HG03457 (cell line): ENCODE measurements at regions not wholly inside any gene's neighbourhood (a gene's known extent, or its start where the extent isn't known, plus 50 kb on each side); places are given as distances from the start of the nearest gene placed in this dataset.
"Not testable (repeated sequence)": the region's sequence is repeated elsewhere in the genome, so short reads cannot be mapped to it uniquely, and the experiment has no call there.

Experiments used
- ATAC-seq: cut with Tn5 transposase; IDR thresholded peaks from one replicate; pipeline ENCODE4 v1.9.1; 2021; ENCODE audit warnings: moderate number of reproducible peaks; ENCODE audit not compliant: unreplicated experiment

DNA sequence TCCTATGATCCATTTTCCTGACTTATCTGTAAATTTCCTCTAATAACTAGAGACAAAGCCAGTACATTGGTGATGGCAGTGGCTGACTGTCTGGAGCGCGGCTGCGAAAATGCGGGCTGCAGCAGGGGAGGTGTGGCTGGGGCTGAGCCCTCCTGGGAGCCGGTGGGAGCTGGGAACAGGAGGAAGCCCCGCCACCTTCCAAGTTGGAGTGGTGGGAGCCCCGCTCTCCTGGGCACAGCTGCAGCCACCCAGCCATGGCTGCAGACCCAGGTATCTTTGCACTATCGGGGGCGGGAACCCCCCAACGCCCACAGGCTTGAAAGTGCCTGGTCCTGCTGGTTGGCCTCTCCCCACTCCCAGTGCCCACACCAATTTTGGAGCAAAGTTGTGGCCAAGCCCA lies 633.0 kb upstream of the TMEFF2 start:
- ATAC-seq: no peak

DNA sequence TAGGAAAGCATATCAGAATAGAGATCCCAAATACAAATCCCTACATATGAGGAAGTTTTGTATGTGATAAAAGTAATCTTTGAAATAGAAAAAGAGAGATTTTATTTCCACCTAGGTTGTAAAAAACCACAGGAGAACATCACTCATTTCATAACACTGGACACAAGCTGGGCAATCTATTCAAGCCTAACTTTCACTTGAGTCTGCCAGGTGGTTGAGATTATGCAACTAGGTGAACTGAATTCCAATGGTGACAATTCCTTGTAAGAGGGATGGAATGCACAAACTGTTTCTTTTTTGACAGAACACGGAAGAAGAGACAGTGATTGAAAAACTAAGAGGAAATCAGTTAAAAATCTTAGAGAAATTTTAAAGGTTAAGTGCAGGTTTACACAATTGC lies 619.6 kb upstream of the TMEFF2 start:
- ATAC-seq: no peak

DNA sequence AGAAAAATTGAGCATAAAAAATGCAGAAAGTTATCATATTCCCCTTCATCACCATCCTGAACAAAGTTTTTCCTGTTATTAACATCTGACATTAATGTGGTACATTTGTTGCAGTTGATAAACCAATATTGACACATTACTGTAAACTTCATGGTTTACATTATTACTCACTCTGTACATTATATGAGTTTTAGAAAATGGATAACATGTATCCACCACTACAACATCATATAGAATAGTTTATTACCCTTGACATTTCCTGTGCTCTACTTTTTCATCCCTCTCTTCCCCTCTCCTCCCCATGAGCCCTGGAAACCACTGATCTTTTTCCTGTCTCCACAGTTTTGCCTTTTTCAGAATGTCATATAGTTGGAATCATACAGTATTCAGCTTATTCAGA lies 618.6 kb upstream of the TMEFF2 start:
- no peak for ATAC-seq

DNA sequence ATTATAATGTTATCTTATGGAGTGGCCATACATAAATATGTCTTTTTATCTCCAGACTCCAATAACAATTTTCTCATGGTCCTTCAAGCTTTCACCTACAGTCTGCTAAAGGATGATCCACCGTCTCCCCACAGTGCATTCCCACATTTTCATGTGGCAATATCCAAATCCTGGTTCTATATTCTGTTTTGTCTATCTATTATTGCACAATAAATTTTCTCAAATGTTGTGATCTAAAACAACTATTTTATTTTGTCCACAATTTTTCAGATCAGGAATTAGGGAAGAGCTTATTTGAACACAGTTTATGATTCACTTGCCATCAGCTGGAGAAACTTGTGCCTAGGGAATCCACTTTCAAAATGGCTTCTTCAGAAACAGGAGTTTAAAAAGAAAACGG lies 614.4 kb upstream of the TMEFF2 start:
- ATAC-seq: no peak

DNA sequence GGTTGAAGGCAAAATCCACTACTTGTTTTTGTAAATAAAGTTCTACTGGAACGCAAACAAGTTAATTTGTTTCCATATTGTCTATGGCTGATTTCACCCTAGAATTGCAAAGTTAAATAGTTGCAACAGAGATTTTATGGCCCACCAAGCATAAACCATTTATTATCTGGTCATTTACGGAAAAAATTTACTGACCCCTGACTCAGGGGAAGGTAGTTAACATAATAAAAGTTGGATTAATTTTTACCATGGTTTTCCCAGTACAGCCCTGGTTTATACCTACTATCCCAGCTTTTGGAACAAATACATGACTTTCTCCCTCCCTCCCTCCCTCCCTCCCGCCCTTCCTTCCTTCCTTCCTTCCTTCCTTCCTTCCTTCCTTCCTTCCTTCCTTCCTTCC lies 588.9 kb upstream of the TMEFF2 start:
- ATAC-seq: no peak

DNA sequence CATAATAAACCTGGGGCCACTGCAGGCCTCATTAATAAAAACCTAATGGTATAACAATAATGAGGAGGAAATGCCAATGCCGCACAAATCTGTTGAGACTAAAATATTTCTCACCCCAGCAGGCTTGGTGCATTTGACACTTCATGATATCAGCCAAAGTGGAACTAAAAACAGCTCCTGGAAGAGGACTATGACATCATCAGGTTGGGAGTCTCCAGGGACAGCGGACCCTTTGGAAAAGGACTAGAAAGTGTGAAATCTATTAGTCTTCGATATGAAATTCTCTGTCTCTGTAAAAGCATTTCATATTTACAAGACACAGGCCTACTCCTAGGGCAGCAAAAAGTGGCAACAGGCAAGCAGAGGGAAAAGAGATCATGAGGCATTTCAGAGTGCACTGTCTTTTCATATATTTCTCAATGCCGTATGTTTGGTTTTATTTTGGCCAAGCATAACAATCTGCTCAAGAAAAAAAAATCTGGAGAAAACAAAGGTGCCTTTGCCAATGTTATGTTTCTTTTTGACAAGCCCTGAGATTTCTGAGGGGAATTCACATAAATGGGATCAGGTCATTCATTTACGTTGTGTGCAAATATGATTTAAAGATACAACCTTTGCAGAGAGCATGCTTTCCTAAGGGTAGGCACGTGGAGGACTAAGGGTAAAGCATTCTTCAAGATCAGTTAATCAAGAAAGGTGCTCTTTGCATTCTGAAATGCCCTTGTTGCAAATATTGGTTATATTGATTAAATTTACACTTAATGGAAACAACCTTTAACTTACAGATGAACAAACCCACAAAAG lies 580.9 kb upstream of the TMEFF2 start:
- ATAC-seq: no peak

DNA sequence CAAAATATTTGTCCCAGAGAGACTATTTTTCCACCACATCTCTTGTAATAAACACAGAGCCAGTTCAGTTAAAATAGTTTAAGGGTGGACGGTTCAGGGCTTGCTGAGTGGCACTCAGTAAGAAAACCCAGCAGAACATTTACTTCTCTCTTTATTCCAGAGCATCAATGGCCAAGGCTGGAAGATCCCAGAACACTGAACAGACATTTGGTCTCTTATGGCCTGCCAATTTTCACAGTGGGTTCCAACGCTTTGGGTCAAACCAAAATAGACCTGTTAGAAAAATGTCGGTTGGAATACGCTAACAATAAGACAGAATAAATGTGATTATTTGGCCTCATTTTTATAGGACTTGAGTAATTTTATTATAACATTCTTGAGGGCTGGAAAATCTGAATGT lies 580.3 kb upstream of the TMEFF2 start:
- no peak for ATAC-seq

DNA sequence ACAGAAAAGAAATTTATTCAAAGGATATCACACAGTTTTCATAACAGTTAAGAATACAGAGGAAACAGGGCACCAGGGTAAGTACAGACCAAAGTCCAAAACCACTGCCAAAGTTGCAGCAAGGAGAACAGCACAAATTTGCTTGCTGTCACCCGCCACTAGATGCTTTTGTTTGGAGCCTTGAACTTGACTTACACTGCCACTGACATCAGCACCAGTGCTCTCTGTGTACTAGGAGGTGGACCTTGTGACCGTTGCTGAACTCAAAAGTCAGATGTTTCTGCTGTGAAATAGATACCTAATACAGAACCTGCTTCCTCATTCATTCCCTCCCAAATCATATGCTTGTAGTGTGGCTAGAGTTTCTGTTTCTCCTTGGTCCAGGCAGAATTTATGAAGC lies 578.3 kb upstream of the TMEFF2 start:
- no peak for ATAC-seq

DNA sequence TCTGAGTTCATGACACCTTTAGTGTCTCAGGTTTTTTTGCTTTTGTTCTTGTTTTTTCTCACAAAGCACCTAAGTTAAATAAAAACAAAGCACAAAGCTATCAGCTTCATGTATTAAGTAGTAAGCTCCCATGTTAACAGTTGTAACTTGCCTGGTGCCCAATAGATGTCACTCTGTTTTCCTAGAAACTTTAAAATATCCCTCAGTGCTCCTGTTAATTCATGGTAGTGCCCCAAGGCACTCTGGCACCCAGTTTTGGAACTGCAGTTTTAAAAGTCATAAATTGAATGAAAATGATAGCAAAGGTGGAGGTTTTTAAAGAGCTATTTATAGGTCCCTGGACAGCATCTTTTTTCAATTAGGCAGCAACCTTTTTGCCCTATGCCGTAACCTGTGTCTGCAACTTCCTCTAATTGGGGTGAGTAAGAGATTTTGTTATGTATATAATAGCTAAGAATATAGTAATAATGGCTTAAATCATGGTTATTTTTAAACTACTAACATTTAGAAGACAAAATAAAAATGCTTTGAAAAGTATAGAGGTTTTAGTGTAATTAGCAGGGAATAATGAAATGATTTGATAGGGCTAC lies 555.0 kb upstream of the TMEFF2 start:
- no peak for ATAC-seq

DNA sequence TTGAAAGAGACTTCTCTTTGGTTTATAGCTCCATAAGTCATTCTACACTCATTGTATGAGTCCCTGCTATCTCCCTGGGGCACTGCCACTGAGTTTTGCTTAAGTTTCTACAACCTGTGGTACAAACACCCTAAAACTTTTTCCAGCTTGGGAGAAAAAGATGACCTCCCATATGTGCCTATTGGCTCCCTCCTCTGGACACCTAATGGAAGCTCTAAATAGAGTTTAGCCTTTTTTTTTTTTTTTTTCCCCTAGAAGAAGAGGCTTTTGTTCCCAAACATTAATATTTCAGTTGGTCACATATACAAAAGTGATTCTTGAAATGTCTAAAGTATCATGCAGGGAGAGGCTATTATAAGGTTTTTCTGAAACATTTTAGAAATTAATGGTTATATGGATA lies 547.2 kb upstream of the TMEFF2 start:
- ATAC-seq: no peak

DNA sequence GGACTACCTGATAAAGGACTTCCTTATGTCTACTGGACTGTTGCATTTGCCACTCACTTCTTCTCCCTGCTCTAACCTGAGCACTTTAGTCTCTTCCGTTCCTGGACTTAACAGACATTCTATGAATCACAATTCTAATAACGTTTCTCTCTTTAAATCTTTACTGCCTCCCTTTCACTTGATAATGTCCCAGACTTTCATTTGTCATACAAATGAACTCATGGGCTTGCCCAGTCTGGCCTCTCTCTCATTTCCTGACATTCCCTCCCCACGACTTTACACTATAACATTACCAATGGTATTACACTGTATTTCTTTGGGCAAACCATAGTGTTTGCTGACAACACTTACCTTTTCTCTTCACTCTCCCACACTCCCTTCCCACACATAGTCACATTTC lies 540.7 kb upstream of the TMEFF2 start:
- no peak for ATAC-seq

DNA sequence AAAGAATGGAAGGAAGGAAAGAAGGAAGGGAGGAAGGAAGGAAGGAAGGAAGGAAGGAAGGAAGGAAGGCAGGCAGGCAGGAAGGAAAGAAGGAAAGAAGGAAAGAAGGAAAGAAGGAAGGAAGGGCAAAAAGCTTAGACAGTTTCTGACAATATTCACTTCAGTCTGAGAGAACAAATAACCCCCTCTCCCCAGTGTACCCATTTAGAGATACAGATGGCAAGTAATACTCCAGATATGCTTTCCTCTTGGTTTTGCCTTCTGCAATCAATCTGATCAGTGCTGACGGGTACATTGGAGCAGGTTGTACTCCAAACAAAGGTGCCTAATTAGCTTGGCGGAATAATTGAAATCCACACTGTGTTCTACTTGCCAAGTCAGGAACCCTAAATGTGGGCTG lies 534.6 kb upstream of the TMEFF2 start:
- no peak for ATAC-seq

DNA sequence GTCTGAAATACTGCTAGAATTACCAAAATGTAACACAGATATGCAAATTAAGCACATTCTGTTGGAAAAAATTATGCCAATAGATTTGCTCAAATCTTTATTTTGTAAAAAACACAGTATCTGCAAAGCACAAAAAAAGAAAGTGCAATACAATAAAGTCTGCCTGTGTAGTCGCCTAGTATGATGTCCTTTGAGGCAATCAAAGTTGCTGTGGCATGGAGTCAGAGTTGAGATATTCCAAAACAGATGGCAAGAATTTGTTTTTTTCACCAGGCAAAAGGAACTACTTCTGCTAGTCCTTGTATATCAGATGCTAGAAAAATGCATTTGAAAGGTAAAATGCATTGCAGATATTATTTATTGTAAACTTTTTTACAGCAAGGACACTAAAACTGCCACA lies 531.3 kb upstream of the TMEFF2 start:
- ATAC-seq: no peak

DNA sequence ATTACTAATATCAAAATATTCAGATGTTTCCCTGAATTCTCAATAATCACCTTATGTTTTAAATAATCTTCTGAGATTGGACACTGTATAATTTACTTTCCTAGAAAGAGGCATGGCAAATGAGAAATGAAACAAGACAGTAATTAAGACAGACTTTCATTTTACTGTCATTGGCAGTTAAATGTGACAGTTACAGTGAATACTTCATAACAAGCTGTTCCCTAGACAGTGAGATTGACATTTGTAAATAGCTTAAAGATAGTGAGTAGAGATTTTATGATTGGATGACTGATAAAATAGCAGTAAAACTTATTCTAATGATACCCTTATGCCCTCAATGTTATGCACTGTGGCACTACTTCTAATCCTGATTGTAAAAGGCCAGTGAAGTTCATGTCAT lies 524.9 kb upstream of the TMEFF2 start:
- no peak for ATAC-seq

DNA sequence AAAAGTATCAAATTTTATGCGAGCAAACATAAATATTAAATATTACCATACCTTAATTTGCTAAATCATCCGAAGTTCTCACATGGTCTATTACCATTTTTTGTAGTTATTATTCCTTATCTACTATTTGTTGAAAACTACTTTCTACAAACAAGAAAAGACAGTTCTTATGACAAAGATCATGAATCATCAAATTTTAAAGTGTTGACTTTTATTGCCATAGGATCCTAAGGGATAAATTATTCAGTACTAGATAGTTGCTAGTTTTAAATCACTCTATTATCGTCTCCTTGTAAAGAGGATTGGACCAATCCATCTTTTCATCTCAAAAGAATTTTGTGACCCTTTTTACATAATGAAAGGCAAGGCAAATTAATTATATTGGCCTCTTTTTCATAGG lies 523.6 kb upstream of the TMEFF2 start:
- ATAC-seq: no peak

DNA sequence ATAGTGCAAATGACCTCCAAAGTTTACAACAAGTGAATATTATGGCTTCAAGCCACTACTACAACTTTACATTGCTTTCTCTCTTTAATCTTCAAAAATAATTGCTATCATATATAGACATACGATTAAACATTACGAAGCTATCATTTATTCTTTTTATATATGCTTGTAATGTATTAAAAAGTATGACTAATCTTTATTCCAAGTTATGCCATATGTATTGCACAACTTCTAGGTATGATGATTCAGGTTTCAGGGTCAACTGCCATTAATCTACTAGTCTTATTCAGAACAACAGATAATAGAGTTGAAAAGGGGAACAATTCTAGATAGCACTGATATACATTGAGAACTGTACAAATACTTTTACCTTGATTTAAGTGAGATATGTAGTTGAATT lies 506.2 kb upstream of the TMEFF2 start:
- ATAC-seq: no peak

DNA sequence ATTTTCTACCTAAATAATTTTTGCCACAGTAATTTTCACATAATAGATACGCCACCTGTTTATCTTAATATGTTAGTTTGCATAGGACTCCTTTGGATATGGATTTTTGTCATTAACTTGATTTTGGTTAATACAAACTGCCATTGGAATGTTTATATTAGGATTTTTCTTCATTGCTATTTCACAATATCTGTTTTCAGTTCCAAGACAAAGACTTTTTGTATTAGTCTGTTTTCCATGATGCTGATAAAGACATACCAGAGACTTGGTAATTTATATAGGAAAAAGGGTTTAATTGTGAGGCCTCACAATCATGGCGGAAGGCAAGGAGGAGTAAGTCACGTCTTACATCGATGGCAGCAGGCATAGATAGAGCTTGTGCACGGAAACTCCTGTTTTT lies 503.1 kb upstream of the TMEFF2 start:
- no peak for ATAC-seq

DNA sequence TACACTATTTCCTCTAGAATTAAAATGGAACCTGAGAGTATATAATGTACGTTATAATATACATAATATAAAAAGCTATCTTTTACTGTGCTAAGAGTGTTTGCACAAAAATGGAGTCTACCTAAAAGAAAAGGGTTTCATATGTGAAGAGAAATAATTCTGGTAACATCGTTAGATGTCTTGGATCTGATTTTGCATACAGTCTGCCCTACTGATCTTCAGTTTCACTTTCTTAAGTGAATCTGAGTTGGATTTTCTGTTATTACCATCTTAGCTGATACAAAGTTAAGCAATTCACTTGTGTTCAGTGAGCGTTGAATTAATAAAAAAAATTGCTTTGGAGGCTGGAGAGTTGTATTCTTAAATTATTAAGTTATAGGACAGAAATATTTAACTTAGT lies 502.1 kb upstream of the TMEFF2 start:
- ATAC-seq: no peak

DNA sequence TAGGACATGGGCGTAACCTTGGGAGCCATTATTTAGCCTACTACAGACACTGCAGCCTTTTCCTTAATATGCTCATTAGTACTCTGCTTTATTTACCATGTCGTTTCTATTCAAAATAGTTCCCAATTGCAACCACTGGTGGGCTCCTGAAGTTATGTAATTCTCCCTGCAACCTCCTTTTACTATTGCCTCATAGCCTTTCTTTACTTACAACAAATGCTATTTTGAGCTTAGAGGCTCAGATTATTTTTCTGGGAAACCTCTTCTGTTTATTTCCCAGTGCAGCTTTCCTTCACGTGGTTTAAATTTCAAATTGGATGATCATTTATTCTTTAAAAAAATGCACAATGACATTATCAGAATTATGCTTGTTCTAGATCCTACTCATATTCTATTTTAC lies 492.3 kb upstream of the TMEFF2 start:
- no peak for ATAC-seq

DNA sequence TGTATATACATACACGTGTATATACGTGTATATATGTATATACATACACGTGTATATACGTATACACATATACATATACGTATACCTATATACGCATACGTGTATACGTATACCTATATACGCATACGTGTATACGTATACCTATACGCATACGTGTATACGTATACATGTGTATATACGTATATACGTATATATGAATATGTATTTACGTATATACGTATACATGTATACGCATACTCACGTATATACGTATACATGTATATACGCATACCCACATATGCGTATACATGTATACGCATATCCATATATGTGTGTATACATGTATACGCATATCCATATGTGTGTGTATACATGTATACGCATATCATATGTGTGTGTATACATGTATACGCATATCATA lies 487.8 kb upstream of the TMEFF2 start:
- ATAC-seq: not testable (repeated sequence)

DNA sequence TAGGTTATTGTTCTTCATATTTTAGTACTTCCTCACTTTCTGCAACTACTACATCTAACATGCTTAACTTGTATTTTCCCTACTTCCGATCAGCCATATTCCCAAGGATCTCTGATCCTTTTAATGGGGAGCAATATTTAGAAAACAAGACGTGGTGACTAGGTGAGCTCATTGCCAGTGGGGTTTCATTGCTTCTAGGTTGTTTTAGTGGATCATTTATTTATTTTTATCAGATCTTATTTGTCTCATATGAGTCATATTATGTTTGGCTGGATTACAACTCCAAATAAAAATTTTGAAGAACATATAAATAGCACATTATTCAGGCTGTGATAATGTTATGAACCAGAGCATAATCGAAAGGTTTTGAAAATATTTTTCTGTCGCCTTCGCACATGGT lies 480.9 kb upstream of the TMEFF2 start:
- ATAC-seq: no peak

DNA sequence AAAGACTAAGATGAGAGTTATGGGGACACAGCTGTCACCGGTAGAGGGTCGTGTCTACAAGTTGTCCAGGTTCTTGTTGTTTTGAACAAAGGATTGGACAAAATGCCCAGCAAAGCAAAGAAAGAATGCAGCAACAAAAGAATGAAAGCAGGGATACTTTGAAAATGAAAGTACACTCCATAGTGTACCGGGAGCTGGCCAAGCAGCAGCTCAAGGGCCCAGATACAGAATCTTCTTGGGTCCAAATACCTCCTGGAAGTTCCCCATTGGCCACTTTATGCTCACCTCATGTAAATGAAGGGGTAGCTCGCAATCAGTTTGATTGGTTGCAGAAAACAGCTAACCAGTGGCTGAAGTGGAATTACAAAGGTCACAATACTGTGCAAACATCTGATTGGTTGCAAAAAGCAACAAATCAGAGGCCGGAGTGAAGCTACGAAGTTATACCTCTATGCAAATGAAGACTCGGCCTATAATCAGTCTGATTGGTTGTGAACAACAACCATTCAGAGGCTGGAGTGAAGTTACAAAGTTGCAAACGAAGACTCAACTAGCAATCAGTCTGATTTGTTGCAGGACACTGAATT lies 474.9 kb upstream of the TMEFF2 start:
- no peak for ATAC-seq

DNA sequence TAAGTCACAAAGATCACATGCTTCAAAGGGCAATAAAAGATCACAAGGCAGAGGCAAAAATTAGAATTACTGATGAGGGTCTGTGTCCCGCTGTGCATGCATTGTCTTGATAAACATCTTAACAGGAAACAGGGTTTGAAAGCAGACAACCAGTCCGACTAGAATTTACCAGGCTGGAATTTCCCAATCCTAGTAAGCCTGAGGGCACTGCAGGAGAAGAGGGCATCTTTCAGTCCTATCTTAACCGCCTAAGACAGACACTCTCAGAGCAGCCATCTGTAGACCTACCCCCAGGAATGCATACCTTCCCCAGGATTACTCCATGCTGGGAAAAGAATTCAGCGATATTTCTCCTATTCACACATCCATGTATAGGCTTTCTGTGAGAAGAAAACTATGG lies 465.8 kb upstream of the TMEFF2 start:
- not testable (repeated sequence) for ATAC-seq
